GM18907 (cell line): ENCODE measurements at regions not wholly inside any gene's neighbourhood (a gene's known extent, or its start where the extent isn't known, plus 50 kb on each side); places are given as distances from the start of the nearest gene placed in this dataset.

Experiments used
- ATAC-seq: cut with Tn5 transposase; IDR thresholded peaks from one replicate; pipeline ENCODE4 v1.9.1; 2021; ENCODE audit warnings: mild to moderate bottlenecking, moderate library complexity; ENCODE audit not compliant: unreplicated experiment

DNA sequence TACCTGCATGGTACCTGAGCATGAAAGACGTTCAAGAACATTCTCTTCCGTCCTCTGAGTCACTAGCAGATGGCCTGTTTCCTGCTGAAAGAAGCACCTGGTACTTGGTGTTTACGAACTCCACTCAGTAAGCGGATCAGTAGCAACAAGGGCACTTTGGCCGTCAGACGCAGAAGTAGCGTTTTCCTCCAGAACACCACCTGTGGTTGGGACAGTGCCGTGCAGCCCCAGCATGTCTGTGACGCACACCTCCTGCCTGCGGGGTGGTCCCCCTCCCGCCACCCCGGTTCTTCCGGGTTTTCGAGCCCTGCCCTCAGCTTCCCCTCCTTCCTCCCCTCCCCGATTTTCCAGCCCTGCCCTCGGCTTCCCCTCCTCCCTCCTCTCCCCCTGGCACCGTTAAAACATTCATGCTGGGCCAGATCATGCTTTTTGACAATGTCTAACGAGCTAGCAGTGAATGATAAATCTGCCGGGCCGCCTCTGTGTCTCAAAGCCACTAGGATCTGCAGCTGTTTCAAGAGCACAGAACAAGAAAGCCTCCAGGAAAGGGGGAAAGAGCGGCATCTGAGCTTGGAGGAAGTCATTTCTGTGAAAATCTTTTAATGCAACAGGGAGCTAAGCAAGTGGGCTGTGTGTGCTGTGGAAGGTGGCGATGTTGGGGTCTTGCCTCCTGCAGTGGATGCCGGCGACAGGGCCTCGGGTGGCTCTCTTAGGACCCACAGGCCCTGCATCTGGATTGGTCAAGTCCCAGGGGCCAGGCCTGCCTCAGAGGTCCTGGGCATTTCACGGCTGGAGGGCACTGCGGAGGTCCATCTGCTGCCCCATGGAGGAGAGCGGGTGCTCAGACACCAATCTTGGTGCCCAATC is 207.9 kb downstream of the ERMARD start:
- peak; percentile 59 for ATAC-seq

DNA sequence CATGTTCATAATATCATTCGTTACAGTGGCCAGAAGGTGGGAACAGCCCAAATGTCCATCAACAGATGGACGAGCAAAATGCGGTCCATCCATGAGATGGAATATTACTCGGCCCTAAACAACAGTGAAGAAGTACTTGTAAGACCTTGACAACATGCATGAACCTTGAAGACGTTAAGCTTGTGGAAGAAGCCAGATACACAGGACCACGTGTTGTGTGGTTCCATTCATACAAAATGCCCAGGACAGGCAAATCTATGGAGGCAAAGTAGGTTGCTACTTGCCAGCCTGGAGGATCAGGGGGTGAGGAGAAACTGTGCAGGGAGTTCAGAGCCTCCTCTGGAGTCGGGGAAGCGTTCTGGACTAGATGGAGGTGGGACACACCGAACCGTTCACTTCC is 207.1 kb downstream of the ERMARD start:
- ATAC-seq: no peak

DNA sequence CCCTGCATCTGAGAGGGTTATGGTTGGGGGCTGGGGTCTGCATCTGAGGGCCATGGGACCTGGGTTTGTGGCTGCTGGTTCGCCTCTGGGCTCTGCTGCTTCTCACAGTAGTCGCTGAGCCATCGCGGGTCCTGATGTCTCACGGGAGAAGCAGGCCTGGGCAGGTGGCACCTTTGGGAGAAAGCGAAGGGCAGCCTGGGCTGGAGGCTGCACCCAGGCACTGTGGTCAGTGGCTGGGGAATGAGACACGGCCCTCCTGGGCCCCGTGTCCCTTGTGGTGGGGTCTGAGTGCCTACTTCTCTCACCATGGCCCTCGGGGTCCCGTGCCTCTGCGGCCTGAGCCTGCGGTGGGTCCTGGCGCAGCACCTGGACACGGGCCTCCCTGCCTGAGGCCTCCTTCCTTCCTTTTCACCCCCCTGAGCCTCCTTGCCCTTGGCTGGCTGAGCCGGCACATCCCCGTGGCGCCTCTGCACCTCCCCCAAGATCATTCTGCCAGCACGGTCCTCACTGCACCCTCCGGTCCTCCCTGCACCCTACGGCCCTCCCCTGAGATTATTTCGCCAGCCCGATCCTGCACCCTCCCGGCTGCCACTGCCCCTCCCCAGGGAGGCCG is 206.0 kb downstream of the ERMARD start:
- ATAC-seq: no peak

DNA sequence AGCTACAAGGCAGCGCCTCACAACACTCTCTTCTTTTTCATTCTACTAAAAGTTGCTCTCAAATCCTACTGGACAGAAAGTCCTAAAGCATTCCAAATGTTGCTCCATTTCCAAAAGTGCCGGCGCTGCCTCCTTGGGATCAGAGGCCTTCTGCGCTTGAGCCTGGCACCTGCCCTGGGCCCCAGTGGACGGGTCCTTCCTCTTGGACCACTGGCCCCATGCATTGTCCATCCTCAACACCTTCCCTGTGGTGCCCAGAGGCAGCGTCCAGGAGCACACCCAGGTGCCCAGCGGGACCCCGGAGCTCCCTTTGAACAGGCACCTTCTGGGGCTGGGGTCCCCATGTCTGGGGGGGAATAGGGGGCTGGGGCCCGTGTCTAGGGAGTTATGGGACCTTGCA is 205.2 kb downstream of the ERMARD start:
- no peak for ATAC-seq

DNA sequence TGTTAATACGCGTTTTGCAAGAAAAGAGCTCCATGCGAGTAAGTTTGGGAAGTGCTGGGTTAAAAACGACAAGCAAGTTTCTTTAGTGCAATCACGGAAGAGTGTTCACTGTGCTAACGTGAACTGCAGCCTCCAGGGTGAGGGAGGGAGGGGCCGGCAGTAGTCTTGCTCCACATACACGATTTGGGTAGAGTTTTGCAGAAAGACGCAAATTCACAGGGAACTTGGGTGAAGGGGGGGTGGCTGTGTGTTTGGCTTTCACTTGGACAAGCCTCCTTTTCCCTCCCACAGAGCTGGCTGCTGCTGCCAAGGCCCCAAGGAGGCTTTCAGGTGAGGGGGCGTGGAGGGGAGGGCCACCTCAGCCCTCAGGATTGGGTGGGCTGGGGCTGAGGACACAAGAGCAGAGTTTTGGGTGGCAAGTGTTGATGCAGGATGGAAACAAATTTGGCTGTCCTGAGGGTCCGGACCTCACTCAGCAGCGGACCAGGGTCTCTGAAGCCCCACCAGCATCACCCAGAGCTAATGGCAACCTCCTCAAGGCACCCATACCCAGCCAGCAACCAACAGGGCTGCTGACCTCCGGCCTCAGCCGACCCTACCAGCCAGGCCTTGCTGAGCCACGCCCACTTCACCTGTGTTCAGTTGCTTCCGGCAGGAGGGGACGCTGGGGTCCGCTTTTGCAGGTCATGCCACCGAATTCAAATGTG is 204.5 kb downstream of the ERMARD start:
- ATAC-seq: no peak

DNA sequence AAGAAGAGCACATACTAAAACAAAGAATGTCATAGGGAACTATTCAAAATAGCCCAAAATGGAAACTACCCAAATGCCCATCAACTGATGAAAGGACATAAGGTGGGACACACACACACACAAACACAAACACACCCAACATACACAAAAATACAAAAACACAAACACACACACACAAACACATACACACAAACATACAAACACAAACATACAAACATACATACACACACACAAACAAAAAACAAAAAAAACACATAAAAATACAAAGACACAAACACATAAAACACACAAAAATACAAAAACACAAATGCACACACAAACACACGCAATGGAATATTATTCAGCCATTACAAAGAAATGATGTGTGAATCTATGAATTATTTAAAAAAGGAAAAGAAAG is 203.6 kb downstream of the ERMARD start:
- ATAC-seq: no peak

DNA sequence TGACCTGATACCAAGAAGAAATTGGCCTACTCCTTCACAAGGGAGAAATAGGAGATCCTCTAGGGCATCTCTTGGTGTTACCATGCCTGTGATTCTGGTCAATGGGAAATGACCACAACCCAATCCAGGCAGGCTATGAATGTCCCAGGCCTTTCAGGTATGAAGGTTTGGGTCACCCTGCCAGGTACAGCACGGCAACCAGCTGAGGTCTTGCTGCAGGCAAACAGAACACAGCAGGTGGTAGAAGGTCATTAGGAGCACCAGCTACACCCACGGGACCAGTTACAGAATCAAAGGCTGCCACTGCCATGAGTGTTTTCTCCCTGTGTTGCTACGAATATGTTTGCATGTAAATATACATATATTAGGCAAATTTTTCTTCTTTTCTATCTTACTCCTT is 202.3 kb downstream of the ERMARD start:
- ATAC-seq: no peak

DNA sequence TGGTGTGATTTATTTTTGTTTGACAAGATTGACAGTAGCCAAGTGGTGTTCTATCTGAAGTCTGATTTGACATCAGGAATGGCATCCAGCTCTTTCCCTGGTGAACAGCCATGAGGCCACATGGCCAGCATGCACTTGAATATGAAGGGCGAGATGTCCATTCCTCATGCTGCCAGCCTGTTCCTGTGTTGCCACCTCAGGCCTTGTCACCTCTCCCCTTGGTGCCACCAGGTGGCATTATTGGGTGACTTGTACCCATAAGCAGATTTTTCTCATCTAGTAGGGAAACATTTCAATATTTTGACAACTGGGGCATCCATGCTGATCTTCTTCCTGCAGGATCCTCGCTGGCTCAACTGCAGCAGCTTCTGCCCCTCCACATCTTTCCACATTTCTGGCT is 199.1 kb downstream of the ERMARD start:
- no peak for ATAC-seq

DNA sequence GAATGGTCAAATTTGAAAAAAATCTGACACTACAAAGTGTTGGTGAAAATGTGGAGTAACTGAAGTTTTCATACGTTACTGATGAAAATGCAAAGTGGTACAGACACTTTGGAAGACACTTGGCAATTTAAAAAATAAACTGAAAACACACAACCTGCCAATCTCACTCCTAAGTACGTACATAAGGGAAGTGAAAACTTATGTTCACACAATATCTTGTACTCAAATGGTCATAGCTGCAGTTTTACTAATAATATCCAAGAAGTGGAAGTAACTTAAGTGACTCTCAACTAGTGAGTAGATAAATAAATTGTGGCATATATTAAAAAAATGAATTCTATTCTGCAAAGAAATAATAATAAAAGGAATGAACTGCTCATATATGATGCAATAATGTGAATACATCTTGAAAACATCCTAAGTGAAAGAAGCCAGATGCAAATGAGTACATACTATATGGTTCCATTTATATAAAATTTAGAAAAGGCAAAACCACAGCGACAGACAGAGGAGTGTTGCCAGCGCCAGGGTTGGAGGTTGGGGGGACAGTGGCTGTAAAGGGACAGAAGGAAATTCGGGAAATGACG is 198.2 kb downstream of the ERMARD start:
- ATAC-seq: no peak

DNA sequence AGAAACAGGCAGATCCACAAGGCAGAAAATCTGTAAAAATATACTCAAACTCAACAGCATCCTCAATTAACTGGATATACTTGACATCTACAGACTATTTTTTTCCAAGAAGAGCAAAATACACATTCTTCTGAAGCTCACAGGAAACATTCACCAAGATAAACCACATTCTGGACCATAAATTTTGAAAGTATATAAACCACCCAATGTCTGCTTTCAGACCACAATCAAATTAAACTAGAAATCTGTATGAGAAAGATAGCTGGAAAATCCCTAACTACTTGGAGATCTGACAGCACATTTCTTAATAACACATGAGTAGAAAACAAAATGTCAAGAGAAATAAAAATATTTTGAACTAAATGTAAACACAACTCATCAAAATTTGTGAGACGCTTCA is 195.5 kb downstream of the ERMARD start:
- no peak for ATAC-seq

DNA sequence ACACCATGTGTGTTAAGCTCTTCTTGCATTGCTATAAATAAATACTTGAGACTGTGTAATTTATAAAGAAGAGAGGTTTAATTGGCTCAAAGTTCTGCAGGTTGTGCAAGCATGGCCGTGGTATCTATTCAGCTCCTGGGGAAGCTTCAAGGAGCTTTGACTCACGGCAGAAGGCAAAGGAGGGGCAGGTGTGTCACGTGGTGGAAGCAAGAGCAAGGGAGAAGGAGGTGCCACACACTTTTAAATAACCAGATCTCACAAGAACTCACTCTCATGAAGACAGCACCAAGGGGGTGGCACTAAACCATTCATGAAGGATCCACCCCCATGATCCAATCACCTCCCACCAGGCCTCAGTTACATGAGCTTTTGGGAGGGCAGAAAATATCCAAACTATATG is 193.7 kb downstream of the ERMARD start:
- ATAC-seq: no peak

DNA sequence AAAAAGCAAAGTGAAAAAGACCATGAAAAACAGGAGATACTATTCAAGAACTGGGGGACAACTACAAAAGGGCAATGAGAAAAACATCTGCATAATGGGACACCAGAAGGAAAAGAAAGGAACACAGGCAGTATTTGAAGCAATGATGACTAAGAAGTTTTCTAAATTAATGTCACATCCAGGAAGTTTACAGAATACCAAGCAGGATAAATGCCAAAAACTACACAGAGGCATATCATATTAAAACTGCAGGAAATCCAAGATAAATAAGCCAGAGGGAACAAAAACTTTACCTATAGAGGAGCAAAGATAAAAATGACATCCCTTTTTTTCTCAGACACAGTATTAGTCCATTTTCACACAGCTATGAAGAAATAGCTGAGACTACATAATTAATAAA is 193.0 kb downstream of the ERMARD start:
- no peak for ATAC-seq

DNA sequence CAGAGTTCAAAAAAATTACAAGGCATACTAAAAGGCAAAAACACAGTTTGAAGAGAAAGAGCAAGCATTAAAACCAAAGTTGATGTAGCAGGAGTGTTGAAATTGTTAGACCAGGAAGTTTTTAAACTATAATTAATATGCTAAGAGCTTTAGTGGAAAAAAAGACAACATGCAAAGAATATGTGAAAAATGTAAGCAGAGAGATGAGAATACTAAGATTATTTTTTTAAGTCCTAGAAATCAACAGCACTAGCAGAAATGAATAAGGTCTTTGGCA is 192.6 kb downstream of the ERMARD start:
- no peak for ATAC-seq

DNA sequence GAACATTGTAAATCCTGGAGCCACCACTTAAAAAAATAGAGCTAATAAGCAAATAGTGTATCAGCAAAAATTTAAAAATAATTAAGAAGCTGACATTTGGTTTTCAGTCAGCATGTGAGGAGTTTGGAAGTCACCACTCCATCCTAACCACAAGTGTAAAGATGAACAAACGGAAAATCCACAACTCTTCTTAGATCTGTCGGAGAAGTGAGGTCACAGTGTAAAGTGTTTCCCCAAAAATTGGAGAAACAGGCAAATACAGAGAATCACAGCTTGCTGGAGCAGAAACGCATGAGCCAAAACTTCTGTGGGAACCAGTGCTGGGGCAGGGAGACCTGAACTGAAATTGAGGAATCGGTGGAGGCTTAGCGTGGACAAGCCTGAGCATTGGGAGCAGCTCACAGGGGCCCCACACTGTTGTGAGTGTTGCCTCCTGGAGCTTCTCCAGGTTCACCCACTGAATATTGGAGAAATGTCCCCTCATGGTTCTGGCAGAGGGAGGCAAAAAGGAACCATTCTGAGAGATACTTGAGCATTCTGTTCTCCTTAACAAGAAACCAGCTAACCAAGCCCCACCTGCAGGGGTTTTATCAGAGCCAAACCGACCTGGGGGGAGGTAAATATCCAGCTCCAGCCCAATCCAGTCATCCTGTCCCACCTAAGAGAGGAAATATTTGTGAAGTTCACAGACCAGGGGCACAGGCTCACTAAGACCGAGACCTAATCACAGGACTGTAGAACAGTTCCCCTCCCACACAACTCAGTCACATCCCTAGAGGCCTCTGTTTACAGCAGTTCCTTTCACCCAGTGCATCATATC is 192.0 kb downstream of the ERMARD start:
- no peak for ATAC-seq

DNA sequence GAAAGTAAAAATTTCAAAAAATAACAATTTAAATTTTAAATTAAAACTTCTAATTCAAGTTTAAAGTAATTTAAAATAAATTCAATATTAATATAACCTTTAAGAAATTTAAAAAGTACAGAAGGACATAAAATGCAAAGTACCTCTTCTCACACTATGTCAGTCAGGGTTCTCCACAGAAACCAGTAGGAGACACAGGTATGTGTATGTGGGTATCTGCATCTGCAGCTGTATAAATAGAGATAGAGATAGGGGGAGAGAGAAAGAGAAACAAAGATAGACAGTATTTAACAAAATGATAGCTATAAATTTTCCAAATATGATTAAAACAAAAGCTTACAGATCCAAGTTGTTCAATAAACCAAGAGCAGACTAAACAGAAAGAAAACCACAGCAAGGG is 190.8 kb downstream of the ERMARD start:
- ATAC-seq: no peak

DNA sequence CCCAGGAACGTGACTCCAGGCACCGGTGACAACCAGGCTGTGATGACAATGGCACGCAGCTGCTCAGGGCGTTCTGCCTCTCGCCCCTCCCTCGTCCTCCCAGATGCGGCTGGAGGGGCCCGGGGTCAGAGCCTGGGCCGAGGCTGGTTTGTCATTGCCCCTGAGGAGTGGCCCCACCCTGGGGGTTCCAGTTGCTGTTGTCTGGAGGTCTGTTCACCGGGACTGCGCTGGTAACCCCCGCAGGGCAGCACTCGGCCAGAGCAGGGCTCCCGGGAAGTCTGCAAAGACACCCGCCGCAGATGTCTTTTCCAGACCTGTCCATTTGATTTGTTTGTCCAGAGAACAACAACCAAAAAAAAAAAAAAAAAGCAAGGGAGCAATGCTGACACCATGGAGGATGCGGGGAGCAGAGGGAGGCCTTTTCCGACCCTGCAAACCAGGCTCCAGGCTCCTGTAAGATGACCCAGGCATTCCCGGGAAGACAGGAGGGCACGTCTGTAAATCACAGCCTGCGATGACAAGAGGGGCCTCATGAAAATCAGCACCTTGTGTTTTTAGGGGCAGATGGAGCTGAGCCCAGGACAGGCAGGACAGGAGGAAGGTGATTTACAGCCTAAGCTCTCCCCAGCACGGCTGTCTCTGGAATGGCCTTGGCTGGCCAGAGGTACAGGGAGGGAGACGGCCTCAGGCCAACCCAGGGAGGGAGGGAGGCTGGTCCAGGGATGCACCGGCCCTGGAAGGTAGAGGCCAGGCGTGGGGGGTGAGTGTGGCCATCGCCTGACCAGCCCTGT is 189.3 kb downstream of the ERMARD start:
- no peak for ATAC-seq

DNA sequence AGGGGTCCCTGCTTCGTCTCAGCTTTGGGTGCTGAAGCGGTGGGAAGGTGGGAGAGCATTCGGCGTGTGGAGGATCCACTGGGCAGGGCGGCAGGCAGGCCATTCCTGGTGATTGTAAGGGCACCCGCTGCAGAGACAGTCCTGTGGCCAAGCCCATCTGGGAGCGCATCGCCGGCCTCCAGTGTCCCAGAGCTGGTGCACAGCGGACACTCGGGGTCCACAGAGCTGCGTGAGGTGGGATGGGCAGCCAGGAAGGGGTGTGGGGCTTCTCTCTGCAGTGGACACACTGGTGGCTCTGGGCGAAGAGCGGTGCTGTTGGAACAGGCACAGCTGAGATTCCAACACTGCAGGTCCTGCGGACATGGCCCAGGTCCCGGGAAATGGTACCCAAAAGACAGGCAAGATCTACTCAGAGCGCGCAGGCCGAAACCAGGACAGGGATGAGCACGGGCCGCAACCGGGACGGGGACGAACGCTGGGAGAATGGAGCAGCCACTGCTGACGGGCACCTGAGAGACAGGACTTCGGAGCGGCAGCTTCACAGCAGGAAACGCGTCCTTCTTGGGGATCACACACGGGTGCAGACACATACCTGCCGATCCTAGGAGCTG is 188.2 kb downstream of the ERMARD start:
- no peak for ATAC-seq

DNA sequence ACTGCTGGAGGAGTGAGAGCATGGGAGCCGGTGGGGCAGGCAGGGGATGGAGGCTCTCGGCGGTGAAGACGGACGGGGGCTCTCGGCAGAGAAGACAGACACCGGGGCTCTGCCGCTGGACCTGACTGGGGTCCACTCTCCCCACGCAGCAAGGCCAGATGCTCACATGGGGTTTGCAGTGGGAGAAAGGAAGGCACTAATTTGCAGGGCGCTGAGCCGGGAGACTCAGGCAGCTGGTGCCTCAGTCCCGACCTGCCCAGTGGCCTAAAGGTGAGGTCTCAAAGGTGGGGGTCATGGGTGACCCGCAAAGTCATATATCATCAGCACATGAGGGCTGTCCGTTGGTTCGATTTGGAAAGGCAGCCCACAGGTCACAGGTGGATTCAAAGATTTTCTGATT is 187.3 kb downstream of the ERMARD start:
- ATAC-seq: no peak

DNA sequence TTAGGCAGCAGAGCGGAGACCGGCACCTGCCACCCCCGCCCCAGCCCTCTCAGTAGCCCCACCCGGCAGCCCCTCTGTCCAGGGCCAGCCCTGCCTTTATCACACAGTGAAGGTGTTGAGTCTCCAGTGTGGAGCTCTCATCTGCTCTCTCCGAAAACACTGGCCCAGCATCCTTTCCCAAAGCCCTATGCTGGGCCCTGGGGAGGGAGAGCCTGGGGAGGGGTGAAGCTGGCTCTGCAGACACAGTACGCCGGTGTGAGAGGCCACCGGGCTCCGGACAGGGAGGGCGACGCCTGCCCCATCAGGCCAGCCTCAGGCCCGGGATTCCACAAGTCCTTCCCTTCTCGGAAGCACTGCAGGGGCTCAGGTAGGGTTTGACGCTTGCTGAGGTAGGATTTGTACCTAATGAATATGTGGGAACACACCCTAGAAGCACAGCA is 186.9 kb downstream of the ERMARD start:
- no peak for ATAC-seq
